GM12878 (cell line): ENCODE measurements at regions not wholly inside any gene's neighbourhood (a gene's known extent, or its start where the extent isn't known, plus 50 kb on each side); places are given as distances from the start of the nearest gene placed in this dataset.

Experiments used
- BACH1 ChIP-seq: fragments of 450-650 bp; IDR thresholded peaks from 2 replicates; pipeline ENCODE4 v1.6.1; 2017; ENCODE audit warnings: mild to moderate bottlenecking, borderline replicate concordance
- CHD2 ChIP-seq: IDR thresholded peaks from 2 replicates; pipeline ENCODE4 v1.6.1; 2011; ENCODE audit warnings: low read depth, low read length, improper control_type of control experiment, borderline replicate concordance
- HDAC2 ChIP-seq: fragments of 200-600 bp; sonication (generic); IDR thresholded peaks from 2 replicates; pipeline ENCODE4 v1.6.1; 2017
- MAX ChIP-seq: IDR thresholded peaks from 2 replicates; pipeline ENCODE4 v1.6.1; 2012; ENCODE audit warnings: low read depth, low read length, improper control_type of control experiment
- SUPT20H ChIP-seq: IDR thresholded peaks from 2 replicates; pipeline ENCODE4 v1.6.1; 2011; ENCODE audit warnings: low read depth, mild to moderate bottlenecking, low read length, moderate library complexity, borderline replicate concordance; ENCODE audit not compliant: control insufficient read depth
- TBL1XR1 ChIP-seq: IDR thresholded peaks from 2 replicates; pipeline ENCODE4 v1.6.1; 2012; ENCODE audit warnings: low read depth, low read length, improper control_type of control experiment
- ZBTB33 ChIP-seq: fragments of 450-650 bp; IDR thresholded peaks from 2 replicates; pipeline ENCODE4 v1.6.1; 2017; ENCODE audit warnings: mild to moderate bottlenecking
- ZBTB4 ChIP-seq: fragments of 450-650 bp; formaldehyde crosslinking; IDR thresholded peaks from 2 replicates; pipeline ENCODE4 v1.4.0; 2022; ENCODE audit warnings: mild to moderate bottlenecking, moderate library complexity
- ZNF592 ChIP-seq: fragments of 450-650 bp; IDR thresholded peaks from 2 replicates; pipeline ENCODE4 v1.6.1; 2017; ENCODE audit warnings: mild to moderate bottlenecking, moderate library complexity

GRCh38 chr1:22387919-22388580 lies 63.6 kb upstream of the ZBTB40 start (continued):
- TF ChIP-seq ZBTB4 (CRISPR knock-in tag) (no peak), BACH1 (no peak), SUPT20H (no peak), ZBTB33 (no peak), CHD2 (no peak), HDAC2 (no peak), ZNF592 (no peak), TBL1XR1 (no peak), MAX (no peak)
